Bronchial epithelial cell (primary cell): ENCODE measurements at regions not wholly inside any gene's neighbourhood (a gene's known extent, or its start where the extent isn't known, plus 50 kb on each side); places are given as distances from the start of the nearest gene placed in this dataset.

Experiments
- DNase-seq: peaks from one replicate; pipeline ENCODE4 v3.0.0-alpha.2; 2010; ENCODE audit warnings: low read depth
- FAIRE-seq: peaks from 2 replicates; lab custom pipeline; 2011; peaks lifted over from hg19 to GRCh38; lab: Jason Lieb, UNC
- H3K27me3 ChIP-seq: 2 replicates; pipeline ENCODE4 v1.5.1; 2011; ENCODE audit warnings: low read length; ENCODE audit not compliant: control insufficient read depth, insufficient read depth
- H3K36me3 ChIP-seq: 2 replicates; pipeline ENCODE4 v1.5.1; 2011; ENCODE audit warnings: low read length; ENCODE audit not compliant: control insufficient read depth, insufficient read depth
- H3K4me3 ChIP-seq: 2 replicates; pipeline ENCODE4 v1.5.1; 2011; ENCODE audit warnings: mild to moderate bottlenecking, low read depth, low read length, control low read depth
- CTCF ChIP-seq: IDR thresholded peaks from 2 replicates; pipeline ENCODE4 v1.5.1; 2011; ENCODE audit warnings: mild to moderate bottlenecking, moderate library complexity, low read length, control low read depth, inconsistent platforms; ENCODE audit not compliant: insufficient read depth, severe bottlenecking

DNA sequence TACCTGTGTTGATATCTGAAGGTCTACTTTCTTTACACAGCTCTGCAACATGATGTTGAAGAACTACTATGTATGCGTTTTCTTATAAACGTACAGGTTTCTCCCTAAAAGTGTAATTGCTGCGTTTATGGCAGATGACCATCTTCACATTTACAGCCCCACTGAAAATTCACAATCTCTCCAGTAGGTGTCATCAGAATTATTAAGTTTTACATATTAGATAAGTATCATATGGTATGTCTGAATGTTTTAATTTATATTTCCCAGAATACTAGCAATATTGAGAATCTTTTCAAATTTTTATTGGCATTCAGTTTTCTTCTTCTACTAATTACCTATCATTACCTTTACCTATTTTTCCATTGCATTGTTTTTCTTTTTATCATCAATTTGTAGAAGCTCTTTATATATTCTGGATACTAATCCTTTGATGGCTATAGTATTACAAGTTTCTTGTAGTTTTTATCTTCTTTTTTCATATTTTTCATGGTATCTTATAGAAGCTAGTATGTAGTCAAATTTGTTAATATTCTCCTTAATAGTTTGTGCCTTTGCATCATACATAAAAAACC, 123.5 kb downstream of the CAPZA3 start:
- no peak for FAIRE-seq
- DNase-seq, result peak; percentile 59
- Histone ChIP-seq H3K36me3 (no peaks in the 10 kb centered on the region), H3K4me3 (no peak overlapping the region), H3K27me3 (no peaks in the 10 kb centered on the region)
- peak; percentile 31 for TF ChIP-seq CTCF

DNA sequence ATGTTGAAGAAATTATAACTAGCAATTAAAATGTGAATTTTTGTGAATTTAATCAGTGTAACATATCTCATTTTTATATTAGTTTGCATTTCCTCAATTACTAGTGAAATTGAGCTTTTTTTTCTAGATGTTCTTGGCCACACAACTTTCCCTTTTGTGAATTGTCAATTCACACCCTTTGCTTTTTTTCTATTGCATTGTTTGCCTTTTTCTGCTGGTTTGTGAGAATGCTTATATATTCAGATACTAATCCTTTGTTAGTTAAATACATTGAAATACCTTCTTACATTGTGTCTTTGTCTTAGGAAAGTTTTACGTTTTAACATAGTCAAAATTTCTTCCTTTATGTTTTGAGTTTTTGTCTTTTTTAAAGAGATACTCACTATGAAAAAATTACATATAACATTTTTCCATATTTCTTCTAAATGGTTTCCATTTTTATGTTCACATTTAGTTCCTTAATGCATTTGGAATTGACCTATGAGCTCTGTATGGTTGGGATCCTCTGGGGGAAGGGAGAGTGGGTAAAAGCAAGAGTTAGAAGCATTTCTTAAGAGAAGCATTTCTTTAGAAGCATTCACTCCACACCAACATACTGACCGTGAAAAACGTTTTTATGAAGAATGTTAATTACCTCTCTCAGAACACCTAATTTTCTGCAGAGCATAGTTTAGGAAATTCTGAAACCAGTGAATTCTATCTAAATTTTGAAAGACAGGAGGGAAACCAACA, 126.0 kb downstream of the CAPZA3 start:
- Histone ChIP-seq H3K27me3 (no peaks in the 10 kb centered on the region), H3K36me3 (no peaks in the 10 kb centered on the region), H3K4me3 (no peak overlapping the region)
- FAIRE-seq, result no peak
- TF ChIP-seq CTCF, result no peak
- no peak for DNase-seq

GRCh38 chr12:18864900-18865561, 127.1 kb downstream of the CAPZA3 start:
- no peak for FAIRE-seq
- no peak for TF ChIP-seq CTCF
- Histone ChIP-seq H3K27me3 (no peaks in the 10 kb centered on the region), H3K36me3 (no peaks in the 10 kb centered on the region), H3K4me3 (no peak overlapping the region)
- DNase-seq, result peak; percentile 73

GRCh38 chr12:18868717-18869116, 130.8 kb downstream of the CAPZA3 start:
- DNase-seq (peak; percentile 39), FAIRE-seq (no peak)

GRCh38 chr12:18872770-18873169, 134.9 kb downstream of the CAPZA3 start:
- no peak for FAIRE-seq

More at GRCh38 chr12:18868717-18869116, 130.8 kb downstream of the CAPZA3 start:
- TF ChIP-seq CTCF, result no peak
- Histone ChIP-seq H3K4me3 (no peak overlapping the region), H3K27me3 (no peaks in the 10 kb centered on the region), H3K36me3 (no peaks in the 10 kb centered on the region)

More at GRCh38 chr12:18872770-18873169, 134.9 kb downstream of the CAPZA3 start:
- no peak for TF ChIP-seq CTCF
- H3K36me3 ChIP-seq, result no peaks in the 10 kb centered on the region
- no peak for DNase-seq
- H3K4me3 ChIP-seq, result no peak overlapping the region
- H3K27me3 ChIP-seq, result no peaks in the 10 kb centered on the region
